ENCODE measurements at regions not wholly inside any gene's neighbourhood (a gene's known extent, or its start where the extent isn't known, plus 50 kb on each side); places are given as distances from the start of the nearest gene placed in this dataset.

DNA sequence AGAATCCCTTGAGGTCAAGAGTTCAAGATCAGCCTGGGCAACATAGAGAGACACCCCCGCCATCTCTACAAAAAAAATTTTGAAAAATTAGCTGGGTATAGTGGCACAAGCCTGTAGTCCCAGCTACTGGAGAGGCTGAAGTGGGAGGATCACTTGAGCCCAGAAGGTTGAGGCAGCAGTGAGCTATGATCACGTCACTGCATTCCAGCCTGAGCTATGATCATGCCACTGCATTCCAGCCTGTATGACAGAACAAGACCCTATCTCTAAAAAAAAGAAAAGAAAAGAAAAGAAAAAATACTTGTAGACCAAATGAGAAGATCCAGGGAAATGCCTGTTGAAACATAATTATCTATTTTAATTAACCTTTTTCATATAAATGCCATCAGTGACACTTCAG is 93.8 kb upstream of the MDM1 start:
- peaks cover 4% of the 10 kb centered on the region for H3K4me1 ChIP-seq (ENCODE audit: control insufficient read depth, extremely low read depth, insufficient read depth, low read length)
- TF ChIP-seq EZH2 (IDR thresholded peaks at IDR 0.05; ENCODE audit: low read length) = no peak
- TF ChIP-seq, protein P1, sequence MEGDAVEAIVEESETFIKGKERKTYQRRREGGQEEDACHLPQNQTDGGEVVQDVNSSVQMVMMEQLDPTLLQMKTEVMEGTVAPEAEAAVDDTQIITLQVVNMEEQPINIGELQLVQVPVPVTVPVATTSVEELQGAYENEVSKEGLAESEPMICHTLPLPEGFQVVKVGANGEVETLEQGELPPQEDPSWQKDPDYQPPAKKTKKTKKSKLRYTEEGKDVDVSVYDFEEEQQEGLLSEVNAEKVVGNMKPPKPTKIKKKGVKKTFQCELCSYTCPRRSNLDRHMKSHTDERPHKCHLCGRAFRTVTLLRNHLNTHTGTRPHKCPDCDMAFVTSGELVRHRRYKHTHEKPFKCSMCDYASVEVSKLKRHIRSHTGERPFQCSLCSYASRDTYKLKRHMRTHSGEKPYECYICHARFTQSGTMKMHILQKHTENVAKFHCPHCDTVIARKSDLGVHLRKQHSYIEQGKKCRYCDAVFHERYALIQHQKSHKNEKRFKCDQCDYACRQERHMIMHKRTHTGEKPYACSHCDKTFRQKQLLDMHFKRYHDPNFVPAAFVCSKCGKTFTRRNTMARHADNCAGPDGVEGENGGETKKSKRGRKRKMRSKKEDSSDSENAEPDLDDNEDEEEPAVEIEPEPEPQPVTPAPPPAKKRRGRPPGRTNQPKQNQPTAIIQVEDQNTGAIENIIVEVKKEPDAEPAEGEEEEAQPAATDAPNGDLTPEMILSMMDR (optimal IDR thresholded peaks at IDR 0.05 in 1 of 3, IDR thresholded peaks at IDR 0.05 in 1 of 3, conservative IDR thresholded peaks at IDR 0.05 in 1 of 3; ENCODE audit: extremely low read depth in 1 of 3, insufficient read depth in 2 of 3, low read length in 3 of 3) = no peak
- no peaks in the 10 kb centered on the region for H4K20me1 ChIP-seq (ENCODE audit: control insufficient read depth, extremely low read depth, insufficient read depth, low read length)
- dilution Hi-C loops (cut with MboI; ENCODE audit: extremely low pct_ligation_motif_present, low sequenced_read_pairs) = no loop called here
- H3K9me3 ChIP-seq (ENCODE audit: control insufficient read depth, low read depth, low read length) = no peaks in the 10 kb centered on the region
- H3K4me2 ChIP-seq (ENCODE audit: control insufficient read depth, extremely low read depth, insufficient read depth, low read depth, low read length) = no peak overlapping the region
- FAIRE-seq (no peak), DNase-seq (ENCODE audit: low read depth, low spot score) (no peak)
- no peak overlapping the region for H3K4me3 ChIP-seq (ENCODE audit: control insufficient read depth in 2 of 3, extremely low read depth in 1 of 3, insufficient read depth in 2 of 3, low read depth in 1 of 3, low read length in 3 of 3)
- no peaks in the 10 kb centered on the region for H3K9me1 ChIP-seq (ENCODE audit: control insufficient read depth, extremely low read depth, insufficient read depth, low read length)
- no peaks in the 10 kb centered on the region for H3K27me3 ChIP-seq (ENCODE audit: control insufficient read depth, extremely low read depth, insufficient read depth, low read length)
- no peak overlapping the region for H3K9ac ChIP-seq (ENCODE audit: control insufficient read depth, extremely low read depth, insufficient read depth, low read length)
- no peaks in the 10 kb centered on the region for H3K79me2 ChIP-seq (ENCODE audit: control insufficient read depth, insufficient read depth, low read length)
- H2AFZ ChIP-seq (ENCODE audit: control insufficient read depth, low read length) = no peak overlapping the region
- H3K27ac ChIP-seq (ENCODE audit: control insufficient read depth, insufficient read depth, low read length) = no peak overlapping the region
- H3K36me3 ChIP-seq (ENCODE audit: control insufficient read depth in 2 of 2, extremely low read depth in 1 of 2, insufficient read depth in 2 of 2, low read length in 2 of 2) = no peaks in the 10 kb centered on the region

DNA sequence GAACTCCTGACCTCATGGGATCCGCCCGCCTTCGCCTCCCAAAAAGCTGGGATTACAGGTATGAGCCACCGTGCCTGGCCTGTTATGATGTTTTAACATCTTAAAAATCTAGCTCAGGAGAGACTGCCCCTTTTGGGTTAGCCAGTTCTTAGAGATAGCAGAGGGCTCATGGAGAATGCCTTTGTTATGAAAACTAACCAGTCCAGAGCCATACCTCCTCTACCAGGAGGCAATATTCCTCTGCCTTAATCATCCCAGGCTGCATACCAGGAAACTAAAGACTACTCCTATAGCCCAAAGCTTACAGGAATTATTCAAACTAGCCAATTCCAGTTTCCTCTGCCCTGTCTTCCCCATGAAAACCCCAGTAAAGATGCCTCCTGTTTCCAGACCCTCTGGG is 96.0 kb upstream of the MDM1 start:
- Histone ChIP-seq H3K9me3 (ENCODE audit: control insufficient read depth, low read depth, low read length) (no peaks in the 10 kb centered on the region), H3K27me3 (ENCODE audit: control insufficient read depth, extremely low read depth, insufficient read depth, low read length) (no peaks in the 10 kb centered on the region), H2AFZ (ENCODE audit: control insufficient read depth, low read length) (no peak overlapping the region), H3K27ac (ENCODE audit: control insufficient read depth, insufficient read depth, low read length) (no peak overlapping the region), H3K4me1 (ENCODE audit: control insufficient read depth, extremely low read depth, insufficient read depth, low read length) (peaks cover 4% of the 10 kb centered on the region), H3K9me1 (ENCODE audit: control insufficient read depth, extremely low read depth, insufficient read depth, low read length) (no peaks in the 10 kb centered on the region), H3K36me3 (ENCODE audit: control insufficient read depth in 2 of 2, extremely low read depth in 1 of 2, insufficient read depth in 2 of 2, low read length in 2 of 2) (no peaks in the 10 kb centered on the region), H3K9ac (ENCODE audit: control insufficient read depth, extremely low read depth, insufficient read depth, low read length) (no peak overlapping the region), H3K79me2 (ENCODE audit: control insufficient read depth, insufficient read depth, low read length) (no peaks in the 10 kb centered on the region), H3K4me2 (ENCODE audit: control insufficient read depth, extremely low read depth, insufficient read depth, low read depth, low read length) (no peak overlapping the region), H4K20me1 (ENCODE audit: control insufficient read depth, extremely low read depth, insufficient read depth, low read length) (no peaks in the 10 kb centered on the region), H3K4me3 (ENCODE audit: control insufficient read depth in 2 of 3, extremely low read depth in 1 of 3, insufficient read depth in 2 of 3, low read depth in 1 of 3, low read length in 3 of 3) (no peak overlapping the region)
- dilution Hi-C loops (cut with MboI; ENCODE audit: extremely low pct_ligation_motif_present, low sequenced_read_pairs) = no loop called here
- no peak for FAIRE-seq
- TF ChIP-seq, protein P1 (optimal IDR thresholded peaks at IDR 0.05 in 1 of 3, IDR thresholded peaks at IDR 0.05 in 1 of 3, conservative IDR thresholded peaks at IDR 0.05 in 1 of 3; ENCODE audit: extremely low read depth in 1 of 3, insufficient read depth in 2 of 3, low read length in 3 of 3) = no peak
- no peak for TF ChIP-seq EZH2 (IDR thresholded peaks at IDR 0.05; ENCODE audit: low read length)
- no peak for DNase-seq (ENCODE audit: low read depth, low spot score)

All from keratinocyte (primary cell).